Astrocyte of the cerebellum (primary cell): ENCODE measurements at regions not wholly inside any gene's neighbourhood (a gene's known extent, or its start where the extent isn't known, plus 50 kb on each side); places are given as distances from the start of the nearest gene placed in this dataset.

Experiments used
- DNase-seq: peaks from one replicate; pipeline ENCODE4 v3.0.0-alpha.2; 2011; ENCODE audit warnings: low read depth
- H3K4me3 ChIP-seq: 2 replicates; pipeline ENCODE4 v1.5.1; 2011; ENCODE audit warnings: mild to moderate bottlenecking, low read depth, low read length, moderate library complexity
- CTCF ChIP-seq: IDR thresholded peaks from 2 replicates; pipeline ENCODE4 v1.5.1; 2012; ENCODE audit warnings: low read length, low read depth, moderate library complexity, mild to moderate bottlenecking; ENCODE audit errors: missing control alignments
- in situ Hi-C: cut with HindIII; loops from 2 replicates; pipeline ENCODE4 v1.10.0; 2017; ENCODE audit warnings: low sequenced_read_pairs

GRCh38 chr5:114153392-114153791 lies 208.5 kb upstream of the KCNN2 start:
- DNase-seq: no peak
- no peak overlapping the region for H3K4me3 ChIP-seq
- in situ Hi-C loops: no loop called here
- no peak for TF ChIP-seq CTCF

- DNase-seq: no peak
- no peak overlapping the region for H3K4me3 ChIP-seq
- in situ Hi-C loops: no loop called here
- no peak for TF ChIP-seq CTCF
Measured at GRCh38 chr5:114153833-114154232, 208.0 kb upstream of the KCNN2 start.

GRCh38 chr5:114166081-114166480 lies 195.8 kb upstream of the KCNN2 start:
- DNase-seq: no peak
- no peak overlapping the region for H3K4me3 ChIP-seq
- in situ Hi-C loops: no loop called here
- TF ChIP-seq CTCF: no peak

GRCh38 chr5:114174131-114174530 lies 187.7 kb upstream of the KCNN2 start:
- H3K4me3 ChIP-seq: no peak overlapping the region
- in situ Hi-C loops: no loop called here
- DNase-seq: no peak
- TF ChIP-seq CTCF: no peak

GRCh38 chr5:114174837-114175236 lies 187.0 kb upstream of the KCNN2 start:
- no peak overlapping the region for H3K4me3 ChIP-seq
- in situ Hi-C loops: no loop called here
- TF ChIP-seq CTCF: no peak
- DNase-seq: no peak

GRCh38 chr5:114176356-114176755 lies 185.5 kb upstream of the KCNN2 start:
- DNase-seq: no peak
- TF ChIP-seq CTCF: no peak
- no peak overlapping the region for H3K4me3 ChIP-seq
- in situ Hi-C loops: no loop called here

GRCh38 chr5:114179134-114179533 lies 182.7 kb upstream of the KCNN2 start:
- H3K4me3 ChIP-seq: no peak overlapping the region
- TF ChIP-seq CTCF: no peak
- in situ Hi-C loops: no loop called here

More at GRCh38 chr5:114179134-114179533, 182.7 kb upstream of the KCNN2 start:
- DNase-seq: no peak
